ENCODE measurements at regions not wholly inside any gene's neighbourhood (a gene's known extent, or its start where the extent isn't known, plus 50 kb on each side); places are given as distances from the start of the nearest gene placed in this dataset.

DNA sequence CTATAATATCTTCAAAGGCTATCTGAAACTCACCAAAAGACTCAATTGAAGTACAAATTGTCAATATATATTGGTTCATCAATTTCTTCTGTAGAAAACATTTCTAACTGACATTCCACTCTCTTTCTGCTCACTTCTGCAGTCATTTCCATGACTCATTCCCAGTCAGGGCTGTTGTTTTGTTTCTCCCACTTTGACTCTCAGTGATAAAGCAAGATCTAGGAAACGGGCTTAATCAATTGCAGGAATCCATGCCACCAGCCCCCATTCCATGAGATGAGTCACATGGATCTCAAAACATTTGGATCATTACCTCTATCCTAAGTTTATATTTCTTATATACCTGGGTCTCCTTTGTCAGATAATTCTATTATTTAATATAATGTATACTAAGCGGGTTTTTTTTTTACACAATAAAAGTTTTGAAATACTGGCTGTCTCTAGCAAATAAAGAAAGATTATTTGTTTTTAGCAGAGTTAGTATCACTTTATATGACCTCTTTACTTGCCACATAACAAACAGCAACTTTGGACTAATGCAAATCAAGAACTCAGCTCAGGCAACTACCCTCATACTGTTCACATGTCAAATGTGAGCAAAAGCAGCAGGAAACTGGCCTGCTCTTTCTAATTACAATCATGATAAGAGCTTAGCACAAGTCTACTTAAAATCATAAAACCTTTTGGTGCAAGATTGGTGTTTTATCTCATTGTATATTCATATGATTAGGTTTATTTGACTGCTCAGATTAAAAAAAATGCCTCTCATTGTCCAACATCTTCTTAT, 251.1 kb upstream of the PIK3C3 start:
- Mint-ChIP-seq H3K27me3 (no peaks in the 10 kb centered on the region), H3K27ac (no peak overlapping the region), H3K4me1 (no peaks in the 10 kb centered on the region), H3K4me3 (no peak overlapping the region), H3K9me3 (no peaks in the 10 kb centered on the region)
- ATAC-seq = no peak
- DNase-seq = no peak

- no peak for DNase-seq
- H3K27ac Mint-ChIP-seq = no peak overlapping the region
- H3K4me1 Mint-ChIP-seq = peaks cover 5% of the 10 kb centered on the region
- H3K27me3 Mint-ChIP-seq = no peaks in the 10 kb centered on the region
- H3K4me3 Mint-ChIP-seq = no peak overlapping the region
- H3K9me3 Mint-ChIP-seq = no peaks in the 10 kb centered on the region
- ATAC-seq = no peak
These were observed 254.6 kb upstream of the PIK3C3 start for GRCh38 chr18:41700416-41700815.

DNA sequence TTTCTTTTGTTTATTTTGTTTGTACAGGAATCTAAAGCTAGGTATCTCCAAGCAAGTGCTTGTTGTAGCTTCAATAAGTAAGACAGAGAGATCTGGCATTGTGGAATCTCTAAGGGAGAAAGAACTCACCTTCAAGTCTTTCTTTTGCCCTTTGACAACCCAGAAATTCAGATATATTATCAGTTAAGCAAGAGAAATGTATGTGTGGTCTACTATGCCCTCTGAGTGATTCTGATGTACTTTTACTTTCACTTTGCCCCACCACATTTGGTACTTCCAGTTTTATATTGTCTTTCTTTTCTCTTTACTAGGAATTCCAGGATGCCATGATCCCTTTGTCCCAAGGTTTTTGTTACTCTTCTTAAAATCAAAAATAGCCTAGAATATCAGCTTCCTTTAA, 259.6 kb upstream of the PIK3C3 start:
- ATAC-seq (no peak), DNase-seq (no peak)
- H3K9me3 Mint-ChIP-seq = no peaks in the 10 kb centered on the region
- peak overlapping the region in 1 of 2 donors; percentile 17 for H3K4me3 Mint-ChIP-seq
- no peaks in the 10 kb centered on the region for H3K27me3 Mint-ChIP-seq
- H3K4me1 Mint-ChIP-seq = peaks cover 6% of the 10 kb centered on the region
- H3K27ac Mint-ChIP-seq = no peak overlapping the region

DNA sequence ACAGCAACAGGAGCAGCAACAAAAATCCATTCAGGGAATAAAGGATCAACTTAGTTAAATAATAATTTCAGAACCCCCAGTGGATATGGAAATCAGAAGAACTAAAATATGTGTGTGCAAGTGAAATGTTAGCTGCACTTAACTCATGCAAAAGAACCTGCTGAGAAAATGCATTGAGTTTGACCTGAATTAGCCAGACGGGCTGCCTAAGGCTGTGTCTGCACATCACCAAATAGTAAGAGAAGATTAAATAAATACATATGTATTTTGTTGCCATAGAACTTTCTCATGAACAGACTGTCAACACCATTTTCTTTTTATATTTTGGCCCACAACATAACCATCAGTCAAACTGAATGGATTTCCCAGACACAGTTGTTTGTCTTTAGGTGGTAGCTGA, 262.0 kb upstream of the PIK3C3 start:
- Mint-ChIP-seq H3K4me1 (peaks cover 6% of the 10 kb centered on the region), H3K9me3 (no peaks in the 10 kb centered on the region), H3K27ac (no peak overlapping the region), H3K4me3 (no peak overlapping the region), H3K27me3 (no peaks in the 10 kb centered on the region)
- DNase-seq (no peak), ATAC-seq (no peak)

DNA sequence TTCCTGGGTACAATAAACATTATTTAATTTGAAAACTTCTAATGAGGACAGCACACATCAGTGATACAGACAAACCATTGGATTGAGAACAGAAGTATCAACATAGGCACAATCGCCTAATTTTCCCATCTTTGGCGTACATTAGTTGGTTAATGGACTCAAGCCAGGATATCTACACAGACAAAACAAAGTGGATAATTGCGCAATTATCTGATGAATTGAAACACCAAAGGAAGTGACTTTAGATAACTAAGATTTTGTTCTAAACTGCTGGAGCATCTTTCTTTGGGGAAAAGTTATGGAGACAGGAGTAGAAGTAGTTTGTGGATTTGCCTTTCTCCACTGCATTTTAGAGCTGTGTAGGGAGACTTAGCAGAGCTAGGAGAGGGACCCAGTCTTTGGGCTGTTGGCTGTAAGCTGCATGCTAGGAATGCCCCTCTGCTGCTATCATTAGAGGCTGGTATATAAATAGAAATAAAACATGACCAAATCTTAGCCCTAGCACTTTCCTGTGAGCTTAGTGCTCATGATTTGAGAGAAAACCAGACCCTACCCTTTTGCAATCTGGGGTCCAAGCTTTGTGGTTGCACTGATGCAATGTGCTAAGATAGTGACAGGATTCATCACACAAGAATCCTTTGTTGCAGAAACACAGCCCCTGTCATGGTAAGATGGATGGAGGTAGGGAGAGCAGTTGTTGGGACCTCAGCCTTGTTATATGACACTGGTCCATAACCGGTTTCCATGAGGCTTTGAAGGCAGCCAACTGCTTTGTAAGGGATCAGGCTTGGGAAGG, 264.5 kb upstream of the PIK3C3 start:
- no peak overlapping the region for H3K27ac Mint-ChIP-seq
- H3K4me3 Mint-ChIP-seq = no peak overlapping the region
- no peaks in the 10 kb centered on the region for H3K9me3 Mint-ChIP-seq
- H3K27me3 Mint-ChIP-seq = no peaks in the 10 kb centered on the region
- H3K4me1 Mint-ChIP-seq = peaks cover 2% of the 10 kb centered on the region
- ATAC-seq (no peak), DNase-seq (no peak)

GRCh38 chr18:41687138-41687537, 267.9 kb upstream of the PIK3C3 start:
- ATAC-seq (no peak), DNase-seq (no peak)
- H3K27me3 Mint-ChIP-seq = no peaks in the 10 kb centered on the region
- H3K4me1 Mint-ChIP-seq = no peaks in the 10 kb centered on the region
- H3K9me3 Mint-ChIP-seq = peaks cover 0 to 6% of the 10 kb centered on the region in 2 donors
- no peak overlapping the region for H3K27ac Mint-ChIP-seq
- H3K4me3 Mint-ChIP-seq = no peak overlapping the region

- DNase-seq (no peak), ATAC-seq (no peak)
- no peaks in the 10 kb centered on the region for H3K27me3 Mint-ChIP-seq
- no peaks in the 10 kb centered on the region for H3K4me1 Mint-ChIP-seq
- no peak overlapping the region for H3K27ac Mint-ChIP-seq
- peaks cover 6 to 10% of the 10 kb centered on the region in 2 donors for H3K9me3 Mint-ChIP-seq
- H3K4me3 Mint-ChIP-seq = no peak overlapping the region
These were observed 273.7 kb upstream of the PIK3C3 start for GRCh38 chr18:41681138-41681880.

DNA sequence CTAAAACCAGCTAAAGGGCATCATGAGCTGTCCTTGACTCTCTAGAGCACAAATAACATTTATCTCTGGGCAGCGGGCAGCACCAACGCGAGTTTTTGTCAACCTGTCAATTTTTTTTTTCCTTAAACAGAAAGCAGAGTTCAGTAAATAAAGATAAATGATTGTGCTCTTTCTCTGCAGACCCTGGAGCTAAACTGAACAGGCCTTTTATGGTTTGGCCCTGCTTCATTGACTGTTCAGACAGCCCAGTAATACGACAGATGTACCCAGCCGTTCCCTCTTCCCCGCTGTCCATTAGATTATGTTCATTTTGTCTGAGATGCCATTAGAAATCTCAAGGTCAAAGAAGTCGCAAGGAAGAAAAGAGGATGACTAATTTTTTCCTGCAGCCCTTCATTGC, 280.5 kb upstream of the PIK3C3 start:
- H3K4me1 Mint-ChIP-seq = no peaks in the 10 kb centered on the region
- ATAC-seq = no peak
- no peak overlapping the region for H3K27ac Mint-ChIP-seq
- no peak overlapping the region for H3K4me3 Mint-ChIP-seq
- no peaks in the 10 kb centered on the region for H3K27me3 Mint-ChIP-seq
- DNase-seq = no peak
- H3K9me3 Mint-ChIP-seq = peaks cover 5 to 12% of the 10 kb centered on the region in 2 donors

GRCh38 chr18:41666231-41666630, 288.8 kb upstream of the PIK3C3 start:
- no peak for DNase-seq
- no peak overlapping the region for H3K4me3 Mint-ChIP-seq
- no peak for ATAC-seq
- H3K9me3 Mint-ChIP-seq = peaks cover 5 to 9% of the 10 kb centered on the region in 2 donors
- H3K27ac Mint-ChIP-seq = no peak overlapping the region
- H3K27me3 Mint-ChIP-seq = no peaks in the 10 kb centered on the region
- H3K4me1 Mint-ChIP-seq = no peaks in the 10 kb centered on the region

- no peak for DNase-seq
- Mint-ChIP-seq H3K9me3 (peaks cover 5 to 13% of the 10 kb centered on the region in 2 donors), H3K4me1 (no peaks in the 10 kb centered on the region)
These were observed 289.8 kb upstream of the PIK3C3 start for GRCh38 chr18:41665210-41665609.

DNA sequence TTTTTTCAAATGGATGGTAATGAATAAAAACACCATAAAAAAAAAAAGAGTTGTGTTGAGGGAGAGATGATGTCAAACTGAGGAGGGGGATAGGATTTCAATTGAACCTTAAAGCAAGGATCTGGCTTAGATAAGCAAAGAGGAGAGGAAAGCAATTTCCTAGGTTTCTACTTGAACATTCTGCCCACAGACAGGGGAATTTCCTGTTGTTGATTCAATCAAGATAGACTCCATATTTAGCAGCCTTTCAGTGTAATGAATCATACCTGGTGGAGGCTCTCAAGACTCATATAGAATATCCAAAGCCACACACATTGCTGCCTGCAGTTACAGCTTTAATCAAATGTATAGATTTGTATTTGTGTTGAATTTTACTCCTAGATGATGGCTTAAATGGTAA, 294.4 kb upstream of the PIK3C3 start:
- no peak for DNase-seq
- no peak for ATAC-seq
- Mint-ChIP-seq H3K27ac (no peak overlapping the region), H3K27me3 (no peaks in the 10 kb centered on the region), H3K4me1 (no peaks in the 10 kb centered on the region), H3K4me3 (no peak overlapping the region), H3K9me3 (peaks cover 5 to 15% of the 10 kb centered on the region in 2 donors)

More at GRCh38 chr18:41665210-41665609, 289.8 kb upstream of the PIK3C3 start:
- ATAC-seq = no peak
- Mint-ChIP-seq H3K4me3 (no peak overlapping the region), H3K27ac (no peak overlapping the region), H3K27me3 (no peaks in the 10 kb centered on the region)

GRCh38 chr18:41659438-41660130, 295.4 kb upstream of the PIK3C3 start:
- Mint-ChIP-seq H3K27ac (no peak overlapping the region), H3K9me3 (peaks cover 5 to 15% of the 10 kb centered on the region in 2 donors), H3K27me3 (no peaks in the 10 kb centered on the region), H3K4me1 (no peaks in the 10 kb centered on the region), H3K4me3 (no peak overlapping the region)
- DNase-seq (no peak), ATAC-seq (no peak)

DNA sequence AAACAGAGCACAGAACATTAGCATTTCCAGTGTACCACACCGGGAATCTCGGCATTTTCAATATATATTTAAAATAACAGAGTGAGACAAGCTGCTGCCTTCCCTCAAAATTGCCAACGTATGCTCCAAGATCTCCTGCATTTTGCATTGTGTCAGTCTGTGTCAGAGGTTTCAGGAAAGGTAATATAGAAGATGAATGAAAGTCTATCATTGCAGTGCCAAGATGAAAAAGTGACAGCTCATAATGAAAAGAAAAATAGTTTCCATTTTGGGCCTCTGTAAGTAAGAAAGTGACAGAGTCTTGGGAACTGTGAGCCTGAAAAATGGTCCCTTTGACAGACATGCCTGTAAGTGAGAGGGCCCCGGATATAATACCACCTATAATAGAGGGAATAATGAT, 297.8 kb upstream of the PIK3C3 start:
- H3K27ac Mint-ChIP-seq = no peak overlapping the region
- H3K9me3 Mint-ChIP-seq = peaks cover 0 to 6% of the 10 kb centered on the region in 2 donors
- no peaks in the 10 kb centered on the region for H3K4me1 Mint-ChIP-seq
- no peak overlapping the region for H3K4me3 Mint-ChIP-seq
- DNase-seq (no peak), ATAC-seq (no peak)
- H3K27me3 Mint-ChIP-seq = no peaks in the 10 kb centered on the region

GRCh38 chr18:41655074-41655473, 300.0 kb upstream of the PIK3C3 start:
- Mint-ChIP-seq H3K9me3 (peaks cover 0 to under 1% of the 10 kb centered on the region in 2 donors), H3K4me3 (no peak overlapping the region), H3K27ac (no peak overlapping the region), H3K27me3 (no peaks in the 10 kb centered on the region), H3K4me1 (no peaks in the 10 kb centered on the region)
- DNase-seq = no peak
- no peak for ATAC-seq

DNA sequence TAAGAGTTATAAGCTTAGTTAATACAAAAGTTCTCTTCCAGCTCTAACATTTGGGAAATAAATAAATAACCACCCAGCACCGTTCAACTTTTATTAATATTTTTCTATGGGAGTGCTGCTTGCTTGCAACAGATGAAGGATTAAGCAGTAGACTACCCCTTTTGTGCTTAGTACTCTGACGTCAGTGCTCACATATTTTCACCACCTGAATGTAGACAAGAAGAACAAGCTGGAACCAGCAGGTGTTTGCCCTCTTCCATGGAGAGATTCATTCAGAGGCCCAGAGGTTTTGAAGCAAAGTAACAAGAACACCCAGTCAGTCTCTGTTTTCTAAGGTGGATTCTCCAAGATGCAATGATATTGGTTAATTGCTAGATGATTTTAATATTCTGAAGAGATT, 307.1 kb upstream of the PIK3C3 start:
- no peak for DNase-seq
- no peak overlapping the region for H3K27ac Mint-ChIP-seq
- no peaks in the 10 kb centered on the region for H3K27me3 Mint-ChIP-seq
- H3K9me3 Mint-ChIP-seq = no peaks in the 10 kb centered on the region
- H3K4me1 Mint-ChIP-seq = no peaks in the 10 kb centered on the region
- no peak overlapping the region for H3K4me3 Mint-ChIP-seq
- ATAC-seq = no peak
